AG20443 (cell line): ENCODE measurements at regions not wholly inside any gene's neighbourhood (a gene's known extent, or its start where the extent isn't known, plus 50 kb on each side); places are given as distances from the start of the nearest gene placed in this dataset.

Experiments
- DNase-seq: peaks from one replicate; pipeline ENCODE4 v3.0.0; 2012; ENCODE audit warnings: low spot score, mixed read lengths

DNA sequence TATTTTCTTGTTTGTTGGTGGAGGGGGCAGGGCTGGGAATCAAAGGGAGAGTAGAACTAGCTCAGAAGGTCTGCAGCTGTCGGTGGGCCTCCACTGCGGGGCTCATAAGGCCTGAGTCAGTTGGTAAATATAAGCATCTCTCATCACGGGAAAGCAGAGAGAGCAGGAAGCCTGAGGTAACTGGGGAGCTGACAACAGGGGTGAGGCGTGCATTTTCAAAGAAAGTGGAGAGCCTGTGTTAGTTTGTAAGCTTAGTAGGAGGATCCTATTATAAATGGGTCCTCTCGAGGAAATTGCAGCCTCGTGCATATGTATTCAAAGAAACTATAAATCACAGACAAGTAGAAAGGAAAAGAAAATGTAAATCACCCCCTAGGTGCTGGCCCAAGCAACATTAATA, 221.0 kb upstream of the CDH13 start:
- DNase-seq = no peak

GRCh38 chr16:82404586-82405315, 222.0 kb upstream of the CDH13 start:
- no peak for DNase-seq

GRCh38 chr16:82402665-82403218, 224.0 kb upstream of the CDH13 start:
- no peak for DNase-seq

GRCh38 chr16:82400046-82400445, 226.7 kb upstream of the CDH13 start:
- DNase-seq = no peak

DNA sequence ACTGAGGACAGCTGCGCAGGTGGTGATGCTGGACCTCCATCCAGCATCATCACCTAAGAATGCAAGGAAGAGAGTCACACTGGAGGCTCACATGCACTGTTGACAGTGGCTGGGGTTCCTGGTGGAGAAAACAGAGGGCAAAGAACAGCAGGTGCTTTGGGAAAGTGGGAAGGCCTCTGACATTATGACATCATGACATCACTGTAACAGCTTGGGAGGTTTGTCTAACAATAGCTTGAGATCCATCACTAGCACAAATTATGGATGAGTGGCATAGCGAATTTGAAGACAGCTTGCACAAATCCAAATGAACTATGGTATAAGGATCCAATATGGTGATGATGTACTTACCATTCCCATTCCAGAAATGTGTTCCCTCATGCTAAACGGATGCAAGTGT, 226.5 kb upstream of the MPHOSPH6 start:
- no peak for DNase-seq

DNA sequence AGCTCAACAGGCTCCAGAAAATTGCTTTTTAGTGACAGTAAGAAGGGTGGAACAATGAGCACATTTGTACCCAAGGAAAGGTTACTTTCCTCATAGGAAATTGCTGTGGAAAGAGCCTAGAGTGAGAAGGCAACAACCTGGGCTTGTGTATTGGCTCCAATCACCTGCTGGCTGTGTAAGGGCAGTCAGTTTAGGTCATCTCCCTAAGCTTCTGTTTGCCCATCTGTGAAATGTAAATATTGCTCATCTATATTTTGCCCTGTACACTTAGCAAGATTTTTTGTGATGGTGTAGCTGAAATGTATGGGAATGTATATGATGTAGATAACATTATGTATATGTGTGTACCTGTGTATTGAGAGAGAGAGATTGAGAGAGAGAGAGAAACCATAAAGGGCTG, 225.2 kb upstream of the MPHOSPH6 start:
- DNase-seq = no peak

GRCh38 chr16:82391690-82392089, 221.7 kb upstream of the MPHOSPH6 start:
- DNase-seq = no peak

- no peak for DNase-seq
Measured at GRCh38 chr16:82389956-82390650, 220.1 kb upstream of the MPHOSPH6 start.

DNA sequence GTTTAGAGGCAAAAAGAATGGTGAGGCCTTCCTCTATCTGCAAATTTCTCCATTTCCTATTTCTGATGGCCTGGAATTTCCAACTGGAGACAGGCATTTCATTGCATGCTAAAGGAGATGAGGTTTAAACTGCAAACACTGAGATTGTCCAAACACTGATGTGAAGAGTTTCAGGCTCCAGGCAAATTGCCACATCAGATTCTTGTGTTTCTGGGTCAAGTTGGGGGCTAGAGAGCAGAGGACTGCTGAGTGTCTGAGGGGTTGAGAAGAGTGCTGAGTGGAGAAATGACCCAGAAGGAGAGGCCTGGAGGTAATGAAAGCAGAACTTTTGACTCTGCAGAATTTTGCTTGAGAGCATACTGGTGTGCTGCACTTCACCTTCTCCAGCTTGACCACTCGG, 216.7 kb upstream of the MPHOSPH6 start:
- no peak for DNase-seq

- no peak for DNase-seq
Measured at GRCh38 chr16:82384949-82385348, 214.9 kb upstream of the MPHOSPH6 start.

DNA sequence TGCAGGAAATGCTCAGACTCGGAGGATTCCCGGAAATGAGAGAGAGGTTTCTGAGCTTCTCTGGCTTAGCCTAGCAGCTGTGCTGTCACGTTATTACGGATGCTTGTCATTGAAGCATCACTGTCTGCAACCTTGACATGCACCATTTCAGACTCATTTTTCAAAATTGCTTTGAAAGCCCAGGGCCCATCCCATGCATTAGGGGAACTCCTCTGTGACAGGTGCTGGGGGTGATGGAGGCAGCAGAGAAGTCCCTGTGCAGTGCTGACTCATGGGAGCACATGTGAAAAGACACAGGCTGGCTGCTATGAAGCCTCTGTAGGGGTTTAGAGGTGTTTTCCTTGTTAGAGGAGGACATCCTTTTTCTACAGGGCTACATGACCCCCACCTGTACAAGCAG, 214.0 kb upstream of the MPHOSPH6 start:
- DNase-seq = no peak

GRCh38 chr16:82382521-82382920, 212.5 kb upstream of the MPHOSPH6 start:
- DNase-seq = no peak

DNA sequence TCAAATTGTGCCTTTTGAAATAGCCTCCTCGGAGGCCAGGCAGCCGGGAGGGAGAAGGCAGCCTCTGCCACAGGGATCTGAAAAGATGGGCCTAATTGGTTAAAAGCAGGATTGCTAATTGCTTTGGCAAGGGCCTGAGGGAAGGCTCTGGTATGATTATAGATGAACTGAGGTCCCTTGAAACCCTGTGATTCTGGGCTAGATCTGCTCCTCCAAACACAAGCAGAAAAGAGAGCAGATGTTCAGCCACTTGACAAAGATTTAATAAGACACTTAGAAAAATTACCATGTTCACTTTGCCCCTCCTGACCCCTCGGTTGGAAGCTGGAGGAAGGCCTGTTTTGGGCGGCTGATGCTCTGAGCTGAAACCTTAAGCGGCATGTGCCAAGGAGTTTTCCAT, 209.5 kb upstream of the MPHOSPH6 start:
- no peak for DNase-seq

GRCh38 chr16:82373976-82374375, 204.0 kb upstream of the MPHOSPH6 start:
- no peak for DNase-seq

GRCh38 chr16:82370282-82370681, 200.3 kb upstream of the MPHOSPH6 start:
- DNase-seq = no peak

DNA sequence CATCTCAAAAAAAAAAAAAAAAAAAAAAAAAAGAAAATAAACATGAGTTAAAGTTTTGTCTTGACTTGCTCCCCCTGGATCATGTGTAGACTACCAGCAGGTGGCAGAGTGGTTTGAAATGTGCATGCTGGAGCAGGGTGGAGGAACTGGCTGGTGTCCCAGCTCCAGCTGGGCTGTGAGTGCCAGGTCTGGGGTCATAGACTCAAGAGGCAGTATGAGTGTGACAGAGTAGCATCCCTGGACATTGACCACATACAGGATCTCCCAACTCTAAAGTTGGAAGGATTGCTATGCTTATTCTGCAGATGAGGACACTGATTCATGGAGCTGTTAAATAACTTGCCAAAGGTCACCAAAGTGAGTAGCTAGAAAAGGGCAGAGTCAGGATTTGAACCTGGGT, 198.0 kb upstream of the MPHOSPH6 start:
- peak; percentile 49 for DNase-seq

- no peak for DNase-seq
Measured at GRCh38 chr16:82366462-82366861, 196.4 kb upstream of the MPHOSPH6 start.

- no peak for DNase-seq
Measured at GRCh38 chr16:82364690-82365089, 194.7 kb upstream of the MPHOSPH6 start.

- DNase-seq = no peak
Measured at GRCh38 chr16:82363026-82363816, 193.2 kb upstream of the MPHOSPH6 start.

DNA sequence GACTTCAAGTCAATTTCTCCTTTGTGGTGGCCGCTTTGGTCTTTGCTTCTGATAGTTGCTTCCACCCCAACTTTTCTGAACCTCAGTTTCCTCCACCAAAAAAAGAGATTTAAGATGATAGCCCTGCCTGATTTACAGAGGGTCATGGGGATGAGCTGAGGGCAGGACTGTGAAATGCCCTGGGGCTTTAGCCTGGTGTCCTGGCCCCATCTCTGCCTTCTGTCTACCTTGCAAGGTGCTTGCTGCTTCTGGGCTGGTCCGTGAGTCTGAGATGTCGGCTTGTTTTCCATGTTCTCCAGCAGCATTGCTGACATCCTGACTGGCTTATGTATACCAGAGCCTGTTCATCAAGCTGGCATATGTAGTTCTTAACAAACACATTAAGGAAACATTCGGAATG, 191.9 kb upstream of the MPHOSPH6 start:
- DNase-seq = no peak

GRCh38 chr16:82360024-82360783, 190.2 kb upstream of the MPHOSPH6 start:
- no peak for DNase-seq
